Stimulated activated CD4-positive, alpha-beta T cell treated with anti-CD3 and anti-CD28 coated beads, Interleukin-4, amount 100 ng/mL, for 48 hours (primary cell): ENCODE measurements at regions not wholly inside any gene's neighbourhood (a gene's known extent, or its start where the extent isn't known, plus 50 kb on each side); places are given as distances from the start of the nearest gene placed in this dataset.

Source experiments
- DNase-seq, 2 donors: peaks; one replicate each; pipeline ENCODE4 v3.0.0-alpha.2; 2020; ENCODE audit warnings: low read depth in 2 of 2

GRCh38 chr9:108245331-108245730 lies 610.5 kb downstream of the ACTL7B start:
- no peak for DNase-seq

- DNase-seq = no peak
Measured at GRCh38 chr9:108244686-108245085, 611.1 kb downstream of the ACTL7B start.

GRCh38 chr9:108241384-108242073 lies 614.3 kb downstream of the ACTL7B start:
- no peak for DNase-seq

DNA sequence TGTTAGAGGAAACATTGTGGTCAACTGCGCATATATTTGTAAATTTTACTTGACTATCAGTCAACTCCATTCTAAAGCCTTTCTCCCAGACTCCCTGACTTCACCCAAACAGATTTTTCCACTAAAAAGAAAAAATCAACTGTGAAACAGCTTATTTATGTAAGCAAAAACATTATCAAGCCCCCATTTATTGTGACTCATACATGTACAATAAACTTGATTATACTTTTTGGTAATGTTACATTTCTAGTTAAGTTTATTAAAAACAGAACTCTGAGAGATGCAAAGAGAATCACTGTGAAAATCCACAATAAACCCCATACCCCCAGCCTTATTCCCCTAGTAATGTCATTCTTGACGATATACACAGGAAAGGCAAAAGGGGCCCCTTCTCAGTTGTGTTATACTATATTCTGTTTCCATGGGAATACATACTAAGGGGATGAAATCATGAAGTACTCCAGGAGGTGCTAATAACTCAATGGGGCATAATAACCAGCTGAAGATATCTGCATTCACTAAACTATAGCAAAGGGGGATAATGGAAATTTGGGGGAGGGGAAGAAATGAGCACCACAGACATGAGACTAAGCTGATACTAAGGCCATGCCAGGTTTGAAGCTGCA lies 616.0 kb downstream of the ACTL7B start:
- DNase-seq = no peak

- DNase-seq = no peak
Measured at GRCh38 chr9:108235609-108236008, 620.2 kb downstream of the ACTL7B start.

GRCh38 chr9:108234811-108235210 lies 621.0 kb downstream of the ACTL7B start:
- no peak for DNase-seq

GRCh38 chr9:108225149-108225800 lies 630.5 kb downstream of the ACTL7B start:
- no peak for DNase-seq

DNA sequence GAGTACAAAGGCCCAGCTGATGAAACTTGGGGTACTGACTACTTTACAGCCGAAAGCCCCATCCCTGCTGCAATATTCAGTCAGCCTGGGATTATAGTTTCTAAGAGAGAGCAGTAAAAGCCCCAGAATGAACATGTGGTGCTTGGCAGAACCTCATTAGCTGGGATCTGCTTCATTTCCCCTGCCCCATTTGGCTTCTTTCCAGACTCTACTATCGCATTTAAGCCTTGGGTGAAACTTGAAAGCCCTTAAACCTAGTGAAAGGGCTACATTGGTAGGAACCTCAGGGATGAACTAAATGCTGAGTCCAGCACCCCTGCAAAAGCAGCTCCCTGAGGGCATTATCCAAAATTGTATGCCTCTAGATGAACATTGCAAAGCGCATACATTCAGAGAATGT lies 631.1 kb downstream of the ACTL7B start:
- no peak for DNase-seq

GRCh38 chr9:108219664-108220063 lies 636.1 kb downstream of the ACTL7B start:
- no peak for DNase-seq

DNA sequence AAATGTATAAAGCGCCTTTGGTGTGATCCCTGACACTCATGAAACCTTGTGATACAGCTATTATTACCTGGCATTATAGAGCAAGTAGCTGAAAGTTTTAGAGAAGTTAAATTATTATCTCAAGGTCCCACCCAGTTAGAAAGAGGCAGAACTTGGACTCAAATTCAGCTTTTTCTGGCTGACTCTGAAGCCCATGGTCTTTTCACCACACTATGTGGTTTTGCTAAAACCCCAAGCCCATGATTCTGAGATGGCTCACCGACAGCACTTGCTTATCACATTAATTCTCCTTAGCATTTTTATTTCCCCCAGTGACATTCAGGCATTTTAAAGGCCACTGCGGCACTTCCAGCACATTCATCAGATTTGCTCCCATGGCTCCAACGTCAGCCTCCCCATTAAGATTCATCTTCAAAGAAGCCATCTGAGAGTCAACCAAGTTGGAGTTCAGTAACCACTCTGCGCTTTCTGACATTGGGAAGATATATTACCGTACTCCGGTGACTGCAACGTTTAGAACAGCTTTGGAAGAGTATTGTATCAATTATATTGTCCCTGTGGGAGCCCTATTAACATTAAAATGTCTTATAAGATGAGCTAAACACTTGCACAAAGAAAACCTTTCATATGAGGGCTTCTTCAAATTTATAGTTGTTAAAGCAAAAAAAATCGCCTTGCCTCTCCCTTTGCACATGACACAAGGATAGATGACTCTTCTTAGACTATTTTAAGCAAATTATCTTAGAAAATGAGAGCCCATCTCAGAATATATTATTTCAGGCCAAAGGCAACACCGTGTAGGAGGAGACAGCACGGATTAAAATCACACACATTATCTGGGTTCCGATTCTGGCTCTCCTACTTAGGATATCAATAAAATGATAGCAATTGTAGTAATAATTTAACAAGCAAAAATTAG lies 638.1 kb downstream of the ACTL7B start:
- DNase-seq = no peak

DNA sequence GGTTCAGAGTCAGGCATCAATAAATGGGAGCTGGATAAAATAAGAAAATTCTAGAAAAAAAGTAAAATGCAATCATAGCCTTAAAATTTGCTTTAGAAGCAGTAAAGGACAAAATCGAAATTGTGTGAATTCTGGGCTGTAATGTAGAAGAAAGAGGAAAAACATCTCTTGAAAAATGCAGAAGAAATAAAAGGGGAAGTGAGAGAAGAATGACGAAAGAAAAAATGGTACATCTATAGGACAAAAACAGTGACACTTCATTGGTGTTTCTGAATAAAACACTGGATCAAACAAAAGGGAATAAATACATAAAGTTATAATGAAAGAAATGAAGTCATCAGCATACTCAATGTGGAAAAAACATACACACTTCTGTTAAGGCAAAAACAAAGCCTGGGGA lies 642.3 kb downstream of the ACTL7B start:
- DNase-seq = no peak

DNA sequence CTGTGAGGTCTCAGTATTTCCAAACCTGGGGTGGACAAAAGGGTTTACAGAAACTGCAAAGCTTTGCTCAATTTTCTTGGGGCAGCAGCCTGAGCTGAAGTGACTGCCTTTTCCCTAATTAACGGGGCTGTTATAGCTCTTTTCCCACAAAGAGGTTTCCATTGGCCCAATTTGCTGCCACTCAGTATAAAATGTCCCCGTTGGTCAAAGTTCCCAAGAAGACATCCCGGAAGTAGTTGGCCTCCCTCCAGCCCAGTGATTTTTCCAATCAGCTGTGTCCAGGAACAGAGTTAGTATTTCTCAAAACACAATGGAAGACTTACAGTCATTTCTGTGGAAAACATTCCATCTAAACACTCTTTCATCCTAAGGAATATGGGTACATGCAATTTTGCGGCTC lies 643.6 kb downstream of the ACTL7B start:
- DNase-seq = no peak

GRCh38 chr9:108211411-108211955 lies 644.3 kb downstream of the ACTL7B start:
- no peak for DNase-seq

DNA sequence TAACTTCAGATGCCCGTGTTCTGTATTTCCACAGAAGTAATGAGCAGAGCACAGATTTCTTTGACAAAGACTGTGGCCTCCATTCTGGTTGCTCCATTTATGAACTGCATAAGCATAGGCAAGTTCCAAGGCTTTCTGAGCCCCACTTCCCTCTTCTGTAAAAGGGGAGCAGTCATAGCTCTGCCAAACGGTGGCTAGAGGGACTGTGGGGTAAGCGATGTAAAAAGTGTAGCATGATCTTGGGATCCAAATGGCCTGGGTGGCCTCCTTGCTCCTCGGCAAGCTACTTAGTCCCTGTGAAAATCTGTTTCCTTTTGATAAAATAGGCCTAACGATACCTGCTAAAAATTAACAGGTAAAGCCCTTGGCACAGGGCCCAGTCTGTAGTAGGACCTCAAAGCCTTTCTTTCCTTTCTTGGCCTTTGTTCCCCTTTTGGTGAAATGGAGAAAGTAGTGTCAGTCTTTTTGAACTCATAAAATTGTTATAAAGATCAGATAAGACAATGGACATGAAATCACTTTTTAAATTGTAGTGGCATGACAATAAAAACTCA lies 646.6 kb downstream of the ACTL7B start:
- no peak for DNase-seq

DNA sequence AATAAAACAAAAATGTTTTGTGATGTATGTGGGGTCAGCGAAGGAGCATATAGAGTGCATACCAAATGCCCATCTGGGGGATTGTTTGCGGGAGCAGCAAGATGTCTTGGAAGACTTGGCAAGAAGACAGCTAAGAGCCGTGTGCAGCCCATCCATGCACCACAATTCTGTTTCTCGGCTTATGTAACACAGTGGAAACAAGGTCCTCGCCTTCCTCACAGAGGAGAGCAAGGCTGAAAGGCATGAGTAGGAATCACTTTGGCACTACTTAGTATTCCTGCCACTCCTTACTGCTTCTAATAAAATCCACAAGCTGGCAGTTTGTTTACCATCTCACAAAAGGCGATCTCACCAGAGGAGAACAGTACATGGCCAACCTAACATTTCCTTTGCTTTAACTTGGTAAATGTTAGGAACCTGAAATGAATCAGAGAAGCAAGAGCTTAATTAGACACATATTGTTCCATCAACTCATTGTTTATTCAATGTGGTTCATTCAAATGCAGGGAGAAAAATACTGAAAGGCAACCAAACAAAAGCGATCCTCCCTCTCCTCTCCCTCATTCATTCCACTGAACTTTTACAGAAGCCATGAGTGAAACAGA lies 648.1 kb downstream of the ACTL7B start:
- DNase-seq = no peak

GRCh38 chr9:108205276-108205675 lies 650.5 kb downstream of the ACTL7B start:
- no peak for DNase-seq

DNA sequence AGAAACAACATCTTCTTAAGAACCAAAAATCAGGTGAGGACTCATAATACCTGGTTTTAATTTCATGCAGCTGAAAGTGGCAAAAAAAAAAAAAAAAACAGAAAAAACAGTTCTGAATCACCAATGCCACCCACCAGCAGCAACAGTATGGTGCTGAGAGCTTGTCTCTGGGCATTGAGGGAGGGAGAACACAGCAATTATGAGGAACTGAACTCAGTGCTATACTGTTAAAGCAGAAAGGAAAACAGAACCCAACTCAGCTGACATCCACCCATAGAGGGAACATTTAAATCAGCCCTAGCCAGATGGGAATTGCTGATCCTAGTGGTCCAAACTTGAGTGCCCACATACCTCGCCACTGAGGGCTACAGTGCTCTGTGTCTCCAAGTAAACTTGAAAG lies 657.9 kb downstream of the ACTL7B start:
- no peak for DNase-seq

- DNase-seq = no peak
Measured at GRCh38 chr9:108197008-108197365, 658.8 kb downstream of the ACTL7B start.

- DNase-seq = no peak
Measured at GRCh38 chr9:108196332-108197007, 659.3 kb downstream of the ACTL7B start.

GRCh38 chr9:108194154-108194553 lies 661.6 kb downstream of the ACTL7B start:
- no peak for DNase-seq
